GM18508 (cell line): ENCODE measurements at regions not wholly inside any gene's neighbourhood (a gene's known extent, or its start where the extent isn't known, plus 50 kb on each side); places are given as distances from the start of the nearest gene placed in this dataset.
"Not testable (repeated sequence)": the region's sequence is repeated elsewhere in the genome, so short reads cannot be mapped to it uniquely, and the experiment has no call there.

Source experiments
- ATAC-seq: cut with Tn5 transposase; IDR thresholded peaks from one replicate; pipeline ENCODE4 v1.9.1; 2021; ENCODE audit warnings: moderate number of reproducible peaks; ENCODE audit not compliant: insufficient read depth, unreplicated experiment

- ATAC-seq: no peak
Observed at GRCh38 chr1:55437692-55438091, 222.5 kb upstream of the USP24 start.

- not testable (repeated sequence) for ATAC-seq
Observed at GRCh38 chr1:55430720-55431119, 215.6 kb upstream of the USP24 start.

- ATAC-seq: not testable (repeated sequence)
Observed at GRCh38 chr1:55430206-55430605, 215.0 kb upstream of the USP24 start.

- ATAC-seq: no peak
Observed at GRCh38 chr1:55428944-55429931, 214.1 kb upstream of the USP24 start.

GRCh38 chr1:55428231-55428630, 213.1 kb upstream of the USP24 start:
- no peak for ATAC-seq

- no peak for ATAC-seq
Observed at GRCh38 chr1:55427606-55428005, 212.4 kb upstream of the USP24 start.

- ATAC-seq: no peak
Observed at GRCh38 chr1:55426619-55427018, 211.5 kb upstream of the USP24 start.

- ATAC-seq: no peak
Observed at GRCh38 chr1:55426156-55426555, 211.0 kb upstream of the USP24 start.

- no peak for ATAC-seq
Observed at GRCh38 chr1:55425310-55425930, 210.3 kb upstream of the USP24 start.

GRCh38 chr1:55423376-55423775, 208.2 kb upstream of the USP24 start:
- ATAC-seq: no peak

- ATAC-seq: no peak
Observed at GRCh38 chr1:55420929-55421716, 206.0 kb upstream of the USP24 start.

- no peak for ATAC-seq
Observed at GRCh38 chr1:55420026-55420425, 204.9 kb upstream of the USP24 start.

- no peak for ATAC-seq
Observed at GRCh38 chr1:55418208-55419000, 203.2 kb upstream of the USP24 start.

- ATAC-seq: no peak
Observed at GRCh38 chr1:55416164-55416842, 201.1 kb upstream of the USP24 start.

GRCh38 chr1:55413286-55413685, 198.1 kb upstream of the USP24 start:
- ATAC-seq: no peak

- ATAC-seq: no peak
Observed at GRCh38 chr1:55412060-55412459, 196.9 kb upstream of the USP24 start.

- no peak for ATAC-seq
Observed at GRCh38 chr1:55402671-55403464, 187.7 kb upstream of the USP24 start.

- ATAC-seq: no peak
Observed at GRCh38 chr1:55402142-55402541, 187.0 kb upstream of the USP24 start.

GRCh38 chr1:55400508-55400907, 185.3 kb upstream of the USP24 start:
- ATAC-seq: no peak
